ENCODE measurements at regions not wholly inside any gene's neighbourhood (a gene's known extent, or its start where the extent isn't known, plus 50 kb on each side); places are given as distances from the start of the nearest gene placed in this dataset.

DNA sequence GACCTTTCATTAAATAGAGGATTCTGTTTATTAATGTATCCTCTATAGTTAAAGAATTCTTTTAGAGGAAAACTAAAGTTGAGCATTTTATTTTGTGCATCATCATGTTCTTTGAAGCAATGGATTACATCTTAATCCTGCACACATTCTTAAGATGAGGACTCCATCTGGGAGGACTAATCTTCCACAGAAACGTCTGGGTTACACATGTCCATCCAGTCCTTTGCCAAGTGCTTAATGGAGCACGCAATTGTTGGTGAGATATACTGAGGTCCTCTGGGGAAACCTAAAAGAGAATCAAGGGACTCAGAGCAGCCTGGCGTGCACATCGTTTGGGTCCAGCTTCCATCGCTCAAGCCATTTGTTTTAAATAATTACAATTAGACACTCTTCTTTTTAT is 115.1 kb upstream of the SFRP2 start:
- TF ChIP-seq POLR2A (IDR thresholded peaks at IDR 0.05; ENCODE audit: low read depth, low read length): no peak
- no peak for TF ChIP-seq POLR2AphosphoS5 (IDR thresholded peaks at IDR 0.05; ENCODE audit: low read depth, low read length)
